ENCODE measurements at regions not wholly inside any gene's neighbourhood (a gene's known extent, or its start where the extent isn't known, plus 50 kb on each side); places are given as distances from the start of the nearest gene placed in this dataset. TPM values are rescaled to one million over a fixed set of nuclear protein-coding genes. Genes with fewer than 3 reads are reported as not detected.

DNA sequence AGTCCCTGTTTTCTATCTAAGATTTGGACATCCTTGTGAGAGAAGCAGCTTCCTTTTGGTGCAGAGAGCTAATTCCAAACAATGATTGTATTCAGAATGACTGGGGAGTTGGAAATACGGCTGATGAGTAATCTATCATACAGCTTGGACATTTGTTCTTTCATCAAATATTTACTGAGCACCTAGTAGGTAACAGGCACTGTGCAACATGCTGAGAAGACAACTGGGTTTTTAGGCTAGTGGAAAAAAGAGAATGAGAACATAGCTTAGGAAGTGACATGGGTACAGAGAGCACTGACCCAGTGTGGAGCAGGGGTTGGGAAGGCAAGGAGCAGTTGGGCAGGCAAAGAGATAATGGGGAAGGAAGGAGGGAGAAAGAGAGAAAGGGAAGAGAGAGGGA is 87.5 kb downstream of the TBX19 start:
- Histone ChIP-seq H3K27ac (ENCODE audit: low read depth, low read length) (no peak overlapping the region), H3K4me3 (ENCODE audit: insufficient read depth, low read depth, low read length) (no peak overlapping the region), H3K9ac (ENCODE audit: low read length) (no peak overlapping the region), H4K20me1 (ENCODE audit: insufficient read depth, low read length) (no peaks in the 10 kb centered on the region), H3K36me3 (ENCODE audit: insufficient read depth, low read length) (no peaks in the 10 kb centered on the region), H3K4me2 (ENCODE audit: low read length) (no peak overlapping the region), H2AFZ (ENCODE audit: low read depth, low read length) (no peak overlapping the region), H3K27me3 (ENCODE audit: insufficient read depth, low read length) (no peaks in the 10 kb centered on the region), H3K9me3 (ENCODE audit: insufficient read depth, low read depth, low read length) (no peaks in the 10 kb centered on the region), H3K4me1 (ENCODE audit: insufficient read depth, low read length) (no peaks in the 10 kb centered on the region), H3K79me2 (ENCODE audit: insufficient read depth, low read length) (no peaks in the 10 kb centered on the region)
- Mint-ChIP-seq H3K4me1 (ENCODE audit: low read depth, unreplicated experiment) (peaks cover 3% of the 10 kb centered on the region), H3K27me3 (ENCODE audit: low read depth, unreplicated experiment) (peaks cover 7% of the 10 kb centered on the region), H3K36me3 (ENCODE audit: low read depth, unreplicated experiment) (peaks cover 2% of the 10 kb centered on the region), H3K27ac (ENCODE audit: unreplicated experiment) (no peak overlapping the region), H3K9me3 (ENCODE audit: unreplicated experiment) (peaks cover 3% of the 10 kb centered on the region), H3K4me3 (ENCODE audit: unreplicated experiment) (no peak overlapping the region)
- DNase-seq (ENCODE audit: low read depth) (no peak), FAIRE-seq (no peak)
- TF ChIP-seq EZH2 (IDR thresholded peaks at IDR 0.05; ENCODE audit: insufficient read depth, low read length): no peak
- TF ChIP-seq, protein P1, sequence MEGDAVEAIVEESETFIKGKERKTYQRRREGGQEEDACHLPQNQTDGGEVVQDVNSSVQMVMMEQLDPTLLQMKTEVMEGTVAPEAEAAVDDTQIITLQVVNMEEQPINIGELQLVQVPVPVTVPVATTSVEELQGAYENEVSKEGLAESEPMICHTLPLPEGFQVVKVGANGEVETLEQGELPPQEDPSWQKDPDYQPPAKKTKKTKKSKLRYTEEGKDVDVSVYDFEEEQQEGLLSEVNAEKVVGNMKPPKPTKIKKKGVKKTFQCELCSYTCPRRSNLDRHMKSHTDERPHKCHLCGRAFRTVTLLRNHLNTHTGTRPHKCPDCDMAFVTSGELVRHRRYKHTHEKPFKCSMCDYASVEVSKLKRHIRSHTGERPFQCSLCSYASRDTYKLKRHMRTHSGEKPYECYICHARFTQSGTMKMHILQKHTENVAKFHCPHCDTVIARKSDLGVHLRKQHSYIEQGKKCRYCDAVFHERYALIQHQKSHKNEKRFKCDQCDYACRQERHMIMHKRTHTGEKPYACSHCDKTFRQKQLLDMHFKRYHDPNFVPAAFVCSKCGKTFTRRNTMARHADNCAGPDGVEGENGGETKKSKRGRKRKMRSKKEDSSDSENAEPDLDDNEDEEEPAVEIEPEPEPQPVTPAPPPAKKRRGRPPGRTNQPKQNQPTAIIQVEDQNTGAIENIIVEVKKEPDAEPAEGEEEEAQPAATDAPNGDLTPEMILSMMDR (IDR thresholded peaks at IDR 0.05; ENCODE audit: insufficient read depth, low read depth, low read length): no peak

DNA sequence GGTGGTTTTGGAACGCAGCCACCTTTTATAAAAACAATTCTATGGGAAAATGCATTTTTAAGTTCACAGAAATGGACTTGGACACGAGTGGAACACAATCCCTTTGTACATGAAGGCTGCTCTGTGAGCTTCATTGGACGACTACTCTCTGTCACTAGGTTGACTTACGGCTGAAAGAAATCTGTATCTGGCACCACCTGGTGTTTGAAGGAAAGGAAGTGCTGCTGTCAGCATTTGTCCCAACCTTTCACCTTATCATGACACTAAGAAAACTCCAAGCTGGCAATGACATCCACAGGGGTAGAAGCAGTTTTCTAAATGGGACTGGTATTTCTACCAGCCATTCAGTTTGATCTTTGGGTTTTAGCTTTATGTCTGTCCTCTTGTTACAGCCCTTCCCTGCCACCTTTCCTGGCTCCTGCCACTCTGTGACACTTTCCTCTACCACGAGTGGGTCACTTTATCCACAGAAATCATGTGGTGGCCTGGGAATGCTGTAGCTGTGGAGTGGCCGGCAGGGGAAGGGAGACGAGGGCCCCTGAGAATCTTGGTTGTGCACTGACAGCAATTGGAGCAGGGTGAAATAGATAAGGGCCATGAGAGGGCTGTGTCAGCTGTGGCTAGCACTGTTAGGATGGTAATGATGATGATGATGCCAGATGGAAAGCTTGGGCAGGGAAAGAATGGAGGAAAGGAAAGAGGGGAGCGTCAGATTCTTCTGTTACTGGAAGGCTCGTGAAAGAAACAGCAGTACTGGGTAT is 85.2 kb downstream of the TBX19 start:
- H3K27me3 Mint-ChIP-seq (ENCODE audit: low read depth, unreplicated experiment): peaks cover 7% of the 10 kb centered on the region
- Histone ChIP-seq H3K4me1 (ENCODE audit: insufficient read depth, low read length) (no peaks in the 10 kb centered on the region), H4K20me1 (ENCODE audit: insufficient read depth, low read length) (no peaks in the 10 kb centered on the region), H3K4me2 (ENCODE audit: low read length) (no peak overlapping the region), H3K27ac (ENCODE audit: low read depth, low read length) (no peak overlapping the region), H2AFZ (ENCODE audit: low read depth, low read length) (no peak overlapping the region), H3K27me3 (ENCODE audit: insufficient read depth, low read length) (no peaks in the 10 kb centered on the region), H3K36me3 (ENCODE audit: insufficient read depth, low read length) (no peaks in the 10 kb centered on the region), H3K4me3 (ENCODE audit: insufficient read depth, low read depth, low read length) (no peak overlapping the region), H3K9ac (ENCODE audit: low read length) (no peak overlapping the region), H3K9me3 (ENCODE audit: insufficient read depth, low read depth, low read length) (no peaks in the 10 kb centered on the region), H3K79me2 (ENCODE audit: insufficient read depth, low read length) (no peaks in the 10 kb centered on the region)
- peaks cover 2% of the 10 kb centered on the region for H3K36me3 Mint-ChIP-seq (ENCODE audit: low read depth, unreplicated experiment)
- TF ChIP-seq, protein P1 (IDR thresholded peaks at IDR 0.05; ENCODE audit: insufficient read depth, low read depth, low read length): no peak
- no peak for TF ChIP-seq EZH2 (IDR thresholded peaks at IDR 0.05; ENCODE audit: insufficient read depth, low read length)
- peaks cover 7% of the 10 kb centered on the region for H3K4me1 Mint-ChIP-seq (ENCODE audit: low read depth, unreplicated experiment)
- no peak overlapping the region for H3K4me3 Mint-ChIP-seq (ENCODE audit: unreplicated experiment)
- no peak for DNase-seq (ENCODE audit: low read depth)
- H3K27ac Mint-ChIP-seq (ENCODE audit: unreplicated experiment): no peak overlapping the region
- peaks cover 4% of the 10 kb centered on the region for H3K9me3 Mint-ChIP-seq (ENCODE audit: unreplicated experiment)
- FAIRE-seq: no peak

Small RNA genes in the stretch of these regions (microRNA-seq; reads per million reads assigned to microRNA genes)
- gene MIR557: not detected
